Subcutaneous abdominal adipose tissue (tissue), 5 donors: ENCODE measurements at regions not wholly inside any gene's neighbourhood (a gene's known extent, or its start where the extent isn't known, plus 50 kb on each side); places are given as distances from the start of the nearest gene placed in this dataset.

Experiments
- H3K27ac ChIP-seq: one replicate; pipeline ENCODE4 v1.7.0; 2013; ENCODE audit warnings: low read depth, mild to moderate bottlenecking, inconsistent platforms, low read length, moderate library complexity
- H3K27me3 ChIP-seq, 5 donors: one replicate each; pipeline ENCODE4 v1.7.0; 2013; ENCODE audit warnings: low read length in 5 of 5, inconsistent platforms in 1 of 5; ENCODE audit not compliant: control insufficient read depth in 5 of 5, insufficient read depth in 4 of 5
- H3K36me3 ChIP-seq, 5 donors: one replicate each; pipeline ENCODE4 v1.7.0; 2013; ENCODE audit warnings: low read length in 5 of 5; ENCODE audit not compliant: control insufficient read depth in 5 of 5, insufficient read depth in 5 of 5
- H3K4me1 ChIP-seq, 5 donors: one replicate each; pipeline ENCODE4 v1.7.0; 2013; ENCODE audit warnings: low read length in 5 of 5, mild to moderate bottlenecking in 3 of 5, moderate library complexity in 1 of 5; ENCODE audit not compliant: control insufficient read depth in 5 of 5, insufficient read depth in 5 of 5
- H3K4me3 ChIP-seq, 5 donors: one replicate each; pipeline ENCODE4 v1.7.0; 2013; ENCODE audit warnings: low read length in 5 of 5, low read depth in 1 of 5
- H3K9ac ChIP-seq, 5 donors: one replicate each; pipeline ENCODE4 v1.7.0; 2013; ENCODE audit warnings: low read length in 5 of 5, mild to moderate bottlenecking in 4 of 5, moderate library complexity in 3 of 5
- H3K9me3 ChIP-seq, 5 donors: one replicate each; pipeline ENCODE4 v1.7.0; 2013; ENCODE audit warnings: low read length in 5 of 5; ENCODE audit not compliant: control insufficient read depth in 5 of 5
- donor health status: healthy.
- donor health status: healthy.
- donor health status: healthy.
- donor health status: healthy.
- donor health status: healthy.

DNA sequence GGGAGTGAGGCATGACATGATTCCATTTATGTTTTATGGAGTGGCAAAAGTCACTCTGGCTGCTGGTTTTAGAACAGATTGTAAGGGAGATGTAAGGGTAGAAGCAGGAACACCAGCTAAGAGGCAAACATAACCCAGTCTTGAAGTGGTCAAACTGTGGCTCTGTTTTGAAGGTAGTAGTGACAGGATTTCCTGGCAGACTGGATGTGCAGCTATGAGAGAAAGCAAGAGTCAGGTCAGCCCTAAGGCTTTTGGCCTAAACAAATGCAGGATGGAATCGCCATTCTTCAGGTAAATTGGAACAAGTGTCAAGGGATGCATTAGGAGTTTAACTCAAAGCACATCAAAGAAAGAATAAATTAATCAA lies 175.3 kb upstream of the AGR3 start:
- no peaks in the 10 kb centered on the region for H3K27me3 ChIP-seq

DNA sequence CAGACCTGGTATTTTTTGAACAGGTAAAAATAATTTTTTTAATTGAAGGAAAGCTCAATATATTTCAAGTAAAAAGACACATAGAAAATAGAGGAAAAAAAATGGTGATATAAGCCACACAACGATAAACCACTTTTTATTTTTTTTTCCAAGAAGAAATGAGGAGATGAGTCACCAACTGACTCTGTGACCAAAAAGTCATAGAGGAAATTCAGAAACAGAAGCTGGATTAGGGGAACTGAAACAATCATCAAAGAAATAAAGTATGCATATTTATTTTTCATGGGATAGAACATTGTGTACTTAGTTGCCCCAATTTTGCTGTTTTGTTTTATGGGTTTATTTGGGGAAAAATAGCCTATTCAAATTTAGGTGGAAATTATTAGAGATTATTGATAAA lies 176.8 kb upstream of the AGR3 start:
- Histone ChIP-seq H3K9ac (no peak overlapping the region), H3K4me1 (no peaks in the 10 kb centered on the region), H3K9me3 (no peaks in the 10 kb centered on the region), H3K4me3 (no peak overlapping the region), H3K27me3 (no peaks in the 10 kb centered on the region), H3K36me3 (no peaks in the 10 kb centered on the region), H3K27ac (no peak overlapping the region)

More for the DNA sequence above, 175.3 kb upstream of the AGR3 start:
- Histone ChIP-seq H3K9ac (no peak overlapping the region), H3K4me1 (no peaks in the 10 kb centered on the region), H3K9me3 (no peaks in the 10 kb centered on the region), H3K4me3 (no peak overlapping the region), H3K36me3 (no peaks in the 10 kb centered on the region), H3K27ac (no peak overlapping the region)

DNA sequence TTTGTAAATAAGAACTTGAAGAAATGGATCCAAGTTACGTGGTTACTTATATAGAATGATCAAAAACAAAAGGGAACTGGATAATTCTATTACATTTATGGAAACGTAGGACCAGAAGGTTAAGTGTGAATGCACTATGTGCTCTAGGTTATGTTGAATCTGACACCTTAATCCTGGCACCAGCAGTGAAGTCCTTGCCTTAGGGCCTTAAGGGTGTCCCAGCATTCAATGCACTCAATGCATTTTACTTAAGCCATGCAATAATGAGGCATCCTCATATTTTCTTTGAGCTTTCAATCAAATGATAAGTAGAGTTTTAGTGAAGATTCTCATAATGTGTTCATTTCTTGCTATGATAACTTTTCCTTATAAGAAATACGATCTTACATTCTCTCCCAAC lies 178.3 kb upstream of the AGR3 start:
- Histone ChIP-seq H3K36me3 (no peaks in the 10 kb centered on the region), H3K27ac (no peak overlapping the region), H3K4me3 (no peak overlapping the region), H3K9ac (no peak overlapping the region), H3K9me3 (no peaks in the 10 kb centered on the region), H3K27me3 (no peaks in the 10 kb centered on the region), H3K4me1 (no peaks in the 10 kb centered on the region)

- Histone ChIP-seq H3K27me3 (no peaks in the 10 kb centered on the region), H3K9me3 (no peaks in the 10 kb centered on the region), H3K9ac (no peak overlapping the region), H3K4me1 (no peaks in the 10 kb centered on the region), H3K4me3 (no peak overlapping the region), H3K27ac (no peak overlapping the region), H3K36me3 (no peaks in the 10 kb centered on the region)
Measured at GRCh38 chr7:17061443-17061842, 179.7 kb upstream of the AGR3 start.

DNA sequence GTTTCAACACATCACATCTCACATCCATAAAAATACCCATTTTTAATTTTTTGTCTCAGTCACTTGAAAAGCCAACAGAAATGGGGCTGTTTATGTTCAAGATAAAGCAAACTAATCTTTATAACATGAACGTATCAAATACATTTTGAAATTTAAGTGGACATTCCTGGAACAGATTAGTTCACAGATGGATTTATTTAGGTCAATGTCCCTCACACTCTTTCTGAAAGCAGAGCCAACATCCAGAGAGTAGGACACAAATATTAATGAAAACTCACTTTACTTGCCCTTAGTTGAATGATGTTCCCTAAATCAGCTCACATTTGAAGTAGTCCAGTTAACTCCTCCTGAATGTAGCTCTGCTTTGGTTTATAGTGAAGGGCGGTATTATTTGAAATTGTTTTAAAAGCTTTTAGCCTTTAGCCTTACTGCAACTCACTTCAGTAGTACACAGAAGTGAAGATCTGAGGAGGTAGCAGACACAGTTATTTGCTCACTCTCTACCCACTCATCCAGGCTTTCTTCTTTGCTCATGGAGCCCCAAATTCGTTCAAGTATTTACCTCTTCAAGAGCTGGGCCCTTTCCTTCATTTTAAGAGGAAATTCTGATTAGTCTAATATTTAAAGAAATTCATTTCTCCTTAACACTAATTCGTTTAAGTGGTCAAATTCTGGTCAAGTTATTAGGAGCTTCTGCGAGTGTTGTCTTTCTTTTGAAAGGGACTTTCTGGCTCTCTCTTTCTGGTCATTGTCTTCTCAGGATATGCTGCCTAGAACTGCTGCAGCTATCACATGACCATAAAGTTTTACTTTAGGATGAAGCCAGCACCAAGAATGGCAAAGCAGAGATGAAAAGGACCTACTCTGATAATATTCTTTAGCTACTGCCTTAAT lies 180.6 kb upstream of the AGR3 start:
- Histone ChIP-seq H3K9ac (no peak overlapping the region), H3K4me3 (no peak overlapping the region), H3K27ac (no peak overlapping the region), H3K4me1 (no peaks in the 10 kb centered on the region), H3K9me3 (no peaks in the 10 kb centered on the region), H3K36me3 (no peaks in the 10 kb centered on the region), H3K27me3 (no peaks in the 10 kb centered on the region)

DNA sequence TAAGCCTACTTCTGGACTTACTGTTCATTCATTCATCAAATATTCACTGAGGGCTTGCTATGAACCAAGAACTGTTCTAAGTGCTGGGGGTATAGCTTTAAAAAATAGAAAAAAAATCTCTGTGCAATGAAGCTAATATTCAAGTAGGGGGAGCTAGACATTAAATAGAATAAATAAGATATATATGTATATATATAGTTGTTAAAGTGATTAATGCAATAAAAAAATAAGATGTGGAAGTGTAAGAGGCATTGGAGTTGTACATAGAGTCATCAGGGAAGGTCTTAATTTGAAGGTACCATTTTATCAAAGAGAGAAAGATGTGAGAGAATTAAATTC lies 181.2 kb upstream of the AGR3 start:
- no peak overlapping the region for H3K27ac ChIP-seq
- no peaks in the 10 kb centered on the region for H3K27me3 ChIP-seq
- H3K4me3 ChIP-seq = no peak overlapping the region

GRCh38 chr7:17067691-17068090 lies 185.9 kb upstream of the AGR3 start:
- Histone ChIP-seq H3K4me3 (no peak overlapping the region), H3K36me3 (no peaks in the 10 kb centered on the region), H3K4me1 (no peaks in the 10 kb centered on the region), H3K9me3 (no peaks in the 10 kb centered on the region), H3K27me3 (no peaks in the 10 kb centered on the region), H3K9ac (no peak overlapping the region), H3K27ac (no peak overlapping the region)

More for the DNA sequence above, 181.2 kb upstream of the AGR3 start:
- Histone ChIP-seq H3K36me3 (no peaks in the 10 kb centered on the region), H3K4me1 (no peaks in the 10 kb centered on the region), H3K9ac (no peak overlapping the region), H3K9me3 (no peaks in the 10 kb centered on the region)

DNA sequence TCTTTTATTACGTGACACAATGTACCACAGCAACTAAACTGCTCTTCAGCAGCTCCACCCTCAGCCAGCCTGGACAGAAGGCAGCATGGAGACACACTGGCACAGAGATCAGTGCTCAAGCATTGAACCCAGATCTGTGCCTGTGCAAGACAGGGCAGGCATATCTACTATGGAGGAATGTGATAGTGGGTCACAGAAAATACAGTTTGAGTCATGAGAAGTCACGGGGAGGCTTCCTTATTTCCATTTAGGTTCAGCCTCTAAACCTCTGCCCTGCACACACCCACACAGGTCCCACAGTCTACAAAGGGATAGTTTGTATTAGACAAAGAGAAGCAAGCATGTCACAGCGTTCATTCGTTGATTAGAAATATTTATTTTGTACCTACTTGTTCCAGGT lies 187.4 kb upstream of the AGR3 start:
- no peaks in the 10 kb centered on the region for H3K36me3 ChIP-seq
- no peak overlapping the region for H3K27ac ChIP-seq
- no peaks in the 10 kb centered on the region for H3K27me3 ChIP-seq

DNA sequence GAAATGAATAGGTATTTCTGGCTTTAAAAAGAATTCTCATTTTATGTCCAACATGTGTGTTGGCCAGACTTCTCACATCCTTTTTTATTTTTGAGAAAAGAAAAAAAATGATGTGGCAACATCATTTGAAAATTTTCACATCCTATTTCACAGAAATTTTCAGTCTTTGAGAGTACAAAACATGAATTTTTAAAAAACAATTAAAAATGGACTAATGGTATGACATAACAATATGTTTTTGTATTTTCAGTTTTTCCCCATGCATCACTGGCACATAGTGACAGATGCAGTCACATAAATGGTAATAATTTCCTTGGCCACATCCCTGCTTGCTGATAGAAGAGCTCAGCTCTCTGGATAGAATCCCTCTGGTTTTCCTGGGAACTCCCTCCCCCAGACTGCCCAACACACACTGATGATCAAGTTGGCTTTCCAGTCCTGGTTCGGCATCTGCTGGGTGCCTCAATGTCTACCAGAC lies 188.5 kb upstream of the AGR3 start:
- Histone ChIP-seq H3K27ac (no peak overlapping the region), H3K27me3 (no peaks in the 10 kb centered on the region), H3K9me3 (no peaks in the 10 kb centered on the region), H3K36me3 (no peaks in the 10 kb centered on the region), H3K4me1 (no peaks in the 10 kb centered on the region), H3K9ac (no peak overlapping the region), H3K4me3 (no peak overlapping the region)

More for the DNA sequence above, 187.4 kb upstream of the AGR3 start:
- H3K9ac ChIP-seq = no peak overlapping the region
- H3K4me1 ChIP-seq = no peaks in the 10 kb centered on the region
- H3K9me3 ChIP-seq = no peaks in the 10 kb centered on the region
- H3K4me3 ChIP-seq = no peak overlapping the region

DNA sequence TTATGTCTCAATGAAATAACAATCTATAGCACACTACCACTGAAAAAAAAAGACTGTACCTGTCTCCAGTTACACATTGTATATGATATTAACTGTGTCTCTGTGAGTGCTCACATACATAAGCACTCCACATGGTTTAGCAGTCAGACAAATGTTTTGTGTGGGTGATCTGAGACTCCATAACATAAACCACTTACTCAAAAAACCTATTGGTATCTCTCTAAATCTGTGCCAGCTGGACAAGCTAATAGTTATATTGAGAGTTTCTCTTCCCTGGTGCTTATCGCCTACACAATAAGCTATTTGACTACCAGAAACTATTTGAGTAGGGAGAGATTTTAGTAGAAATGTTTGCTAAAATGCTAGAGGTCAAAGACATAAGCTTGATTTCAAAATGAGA lies 190.1 kb upstream of the AGR3 start:
- H3K4me1 ChIP-seq = no peaks in the 10 kb centered on the region
- H3K27me3 ChIP-seq = no peaks in the 10 kb centered on the region
- no peak overlapping the region for H3K4me3 ChIP-seq
- H3K36me3 ChIP-seq = no peaks in the 10 kb centered on the region
- no peak overlapping the region for H3K27ac ChIP-seq
- H3K9me3 ChIP-seq = no peaks in the 10 kb centered on the region
- no peak overlapping the region for H3K9ac ChIP-seq
